ENCODE measurements at regions not wholly inside any gene's neighbourhood (a gene's known extent, or its start where the extent isn't known, plus 50 kb on each side); places are given as distances from the start of the nearest gene placed in this dataset.

- no peak for DNase-seq (ENCODE audit: low read depth)
These were observed 84.8 kb downstream of the CPN2 start for GRCh38 chr3:194265996-194266964.

GRCh38 chr3:194267744-194268653 is 83.1 kb downstream of the CPN2 start:
- DNase-seq (ENCODE audit: low read depth), result no peak

GRCh38 chr3:194268654-194269512 is 82.2 kb downstream of the CPN2 start:
- no peak for DNase-seq (ENCODE audit: low read depth)

DNA sequence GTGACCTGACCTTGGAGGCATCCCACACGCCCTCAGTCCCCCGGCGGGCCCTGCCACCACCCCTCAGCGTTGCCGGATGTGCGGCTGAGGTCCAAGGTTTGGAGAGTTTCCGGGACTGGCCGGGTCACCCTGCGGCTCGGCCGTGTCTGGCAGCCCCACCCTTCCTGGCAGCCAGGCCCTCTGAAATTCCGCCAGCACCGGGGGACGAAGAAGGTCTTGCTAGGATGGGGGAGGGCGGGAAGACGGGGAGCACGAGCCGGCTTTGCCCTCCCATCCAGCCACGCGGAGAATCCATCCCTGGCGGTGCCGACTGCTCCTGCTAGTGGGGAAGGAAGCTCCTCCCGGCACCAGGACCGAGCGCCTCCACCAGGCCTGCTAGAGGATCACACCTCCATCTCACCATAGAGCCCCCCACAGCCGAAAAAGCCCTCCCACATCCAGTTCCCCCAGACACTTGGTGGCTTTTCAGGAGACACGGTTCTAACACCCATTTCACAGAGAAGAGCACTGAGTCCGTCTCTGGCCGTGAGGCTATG is 81.5 kb downstream of the CPN2 start:
- no peak for DNase-seq (ENCODE audit: low read depth)

GRCh38 chr3:194270627-194271459 is 80.3 kb downstream of the CPN2 start:
- no peak for DNase-seq (ENCODE audit: low read depth)

GRCh38 chr3:194271460-194272035 is 79.6 kb downstream of the CPN2 start:
- no peak for DNase-seq (ENCODE audit: low read depth)

DNA sequence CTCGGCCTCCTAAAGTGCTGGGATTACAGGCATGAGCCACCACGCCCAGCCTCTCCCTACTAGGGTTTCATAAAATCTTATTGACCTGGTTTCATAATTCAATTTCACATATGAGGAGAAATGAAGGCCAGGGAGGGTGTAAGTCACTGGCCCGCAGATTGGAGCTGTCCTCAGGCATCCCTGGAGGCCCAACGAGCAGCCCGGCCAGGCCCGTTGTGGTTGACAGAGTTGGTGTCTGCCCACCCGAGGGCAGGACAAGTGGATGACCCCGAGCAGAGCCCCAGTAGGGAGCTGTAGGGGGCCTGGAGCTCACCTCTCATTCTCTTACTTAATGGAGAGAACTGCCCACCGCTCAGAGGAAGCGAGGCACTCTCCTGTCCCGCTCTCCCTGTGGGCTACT is 78.9 kb downstream of the CPN2 start:
- DNase-seq (ENCODE audit: low read depth), result no peak

DNA sequence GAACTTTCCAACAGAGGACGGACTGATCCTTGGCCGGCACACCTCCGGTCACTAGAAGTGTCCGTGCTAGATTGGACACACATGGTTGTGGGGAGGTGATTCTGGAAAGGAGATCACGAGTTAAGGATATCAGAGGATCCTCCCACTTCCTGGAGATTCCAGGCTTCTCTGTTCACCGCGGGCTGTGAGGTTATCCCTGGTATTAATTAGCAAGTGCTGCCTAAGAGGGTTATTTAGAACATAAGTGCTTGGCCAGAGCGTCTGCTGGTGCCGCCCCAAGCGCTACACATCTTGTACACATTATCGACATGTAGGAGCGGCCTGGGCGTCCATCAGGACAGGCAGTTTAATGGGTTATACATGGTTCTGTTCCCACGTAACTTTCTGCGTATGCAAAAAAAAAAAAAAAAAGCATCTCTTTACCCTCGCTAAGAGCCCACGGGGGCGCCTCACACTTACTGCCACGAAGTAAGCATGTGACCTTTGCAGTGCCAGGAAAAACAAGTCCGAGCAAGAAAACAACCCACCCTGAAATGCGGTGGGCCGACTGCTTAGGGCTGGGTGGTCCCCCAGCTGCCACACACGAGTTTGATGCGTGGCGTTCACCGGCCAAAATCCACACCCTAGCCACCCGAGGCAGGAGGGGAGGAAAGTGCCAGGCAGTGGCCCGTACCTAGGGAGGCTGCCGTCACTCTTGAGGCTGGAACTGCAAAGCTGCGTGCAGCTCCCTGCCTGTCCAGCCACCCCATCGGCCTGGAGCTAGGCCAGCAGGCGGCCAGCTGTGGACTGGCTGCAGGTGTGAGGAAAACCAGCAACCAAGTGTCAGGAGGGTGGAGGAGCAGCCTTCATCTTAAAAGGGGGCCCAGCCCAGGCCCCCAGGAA is 78.0 kb downstream of the CPN2 start:
- no peak for DNase-seq (ENCODE audit: low read depth)

GRCh38 chr3:194273743-194274310 is 77.3 kb downstream of the CPN2 start:
- DNase-seq (ENCODE audit: low read depth), result no peak

- DNase-seq (ENCODE audit: low read depth), result no peak
These were observed 76.6 kb downstream of the CPN2 start for GRCh38 chr3:194274424-194275085.

DNA sequence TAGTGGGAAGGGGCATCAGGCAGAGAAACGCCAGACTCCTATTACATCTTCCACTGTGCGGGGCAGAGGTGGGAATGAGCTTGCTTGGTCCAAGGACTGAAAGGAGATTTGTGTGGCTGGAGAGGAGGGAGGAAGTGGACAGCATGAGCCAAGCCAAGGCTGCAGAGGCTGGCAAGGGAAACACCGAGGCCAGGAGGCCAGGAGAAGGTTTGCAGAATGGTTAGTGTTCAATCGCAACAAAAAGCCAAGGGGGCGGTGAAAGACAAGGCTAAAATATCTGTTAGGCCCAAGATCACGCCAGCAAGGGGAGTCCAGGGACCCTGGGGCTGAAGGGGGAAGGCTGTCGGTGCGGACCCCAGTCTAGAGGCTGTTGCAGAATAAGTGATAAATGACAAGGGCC is 75.8 kb downstream of the CPN2 start:
- DNase-seq (ENCODE audit: low read depth), result no peak

GRCh38 chr3:194275721-194276120 is 75.4 kb downstream of the CPN2 start:
- DNase-seq (ENCODE audit: low read depth), result no peak

GRCh38 chr3:194276768-194277103 is 74.4 kb downstream of the CPN2 start:
- no peak for DNase-seq (ENCODE audit: low read depth)

GRCh38 chr3:194277104-194277785 is 73.9 kb downstream of the CPN2 start:
- no peak for DNase-seq (ENCODE audit: low read depth)

DNA sequence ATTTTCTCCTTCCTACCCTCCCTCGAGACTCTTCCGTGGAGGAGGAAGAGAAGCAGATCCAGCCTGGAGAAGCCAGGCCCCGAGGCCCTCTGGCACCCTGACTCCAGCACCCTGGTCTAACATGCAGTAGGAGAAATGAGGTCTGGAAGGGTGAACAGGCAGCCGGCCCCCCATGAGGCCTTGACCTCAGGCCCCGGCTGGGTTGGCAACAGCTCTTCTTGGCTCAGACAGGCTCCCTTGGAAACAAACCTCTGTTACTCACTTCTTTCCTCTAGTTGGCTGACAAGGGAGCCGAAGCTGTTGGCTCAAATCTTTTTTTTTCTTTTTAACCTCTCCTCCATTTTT is 73.4 kb downstream of the CPN2 start:
- DNase-seq (ENCODE audit: low read depth), result no peak

DNA sequence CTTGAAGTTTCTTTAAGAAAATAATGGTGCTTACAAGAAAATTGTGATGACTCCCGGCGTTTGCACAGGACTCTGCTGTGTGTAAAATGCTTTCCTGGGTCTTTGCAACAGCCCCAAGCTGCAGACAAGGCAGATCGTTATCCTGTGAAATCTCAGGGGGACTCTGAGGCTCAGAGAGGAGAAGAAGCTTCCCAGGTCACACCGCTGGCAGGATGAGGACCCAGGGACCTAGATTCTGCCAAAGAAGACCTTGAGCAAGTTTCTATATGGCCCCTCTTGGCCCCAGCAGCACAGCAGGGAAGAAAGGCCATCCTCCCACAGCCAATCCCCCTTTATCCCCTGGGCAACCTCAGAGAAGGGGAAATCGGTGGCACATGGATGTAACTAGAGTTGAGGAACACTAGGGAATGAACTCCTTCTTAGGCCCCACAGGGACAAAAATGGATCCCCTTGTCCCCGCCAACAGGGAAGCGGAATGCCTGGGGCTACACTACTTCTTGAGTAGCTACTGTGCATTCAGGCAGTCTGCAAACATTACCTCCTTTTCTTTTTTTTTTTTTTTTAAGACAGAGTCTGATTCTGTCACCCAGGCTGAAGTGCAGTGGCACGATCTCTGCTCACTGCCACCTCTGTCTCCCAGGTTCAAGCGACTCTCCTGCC is 72.8 kb downstream of the CPN2 start:
- DNase-seq (ENCODE audit: low read depth), result no peak

GRCh38 chr3:194279101-194279500 is 72.0 kb downstream of the CPN2 start:
- DNase-seq (ENCODE audit: low read depth), result no peak
